Transverse colon (tissue), 4 donors: ENCODE measurements at regions not wholly inside any gene's neighbourhood (a gene's known extent, or its start where the extent isn't known, plus 50 kb on each side); places are given as distances from the start of the nearest gene placed in this dataset.

Experiments
- DNase-seq: peaks from one replicate; pipeline ENCODE4 v3.0.0-alpha.2; 2019
- H3K27ac ChIP-seq, 4 donors: fragments of 200-600 bp; sonication (generic); 2 replicates each; pipeline ENCODE4 v1.5.1; 2016 to 2018; ENCODE audit warnings: inconsistent platforms in 4 of 4
- H3K27me3 ChIP-seq: fragments of 200-600 bp; sonication (generic); 2 replicates; pipeline ENCODE4 v1.5.1; 2017; ENCODE audit warnings: inconsistent platforms
- H3K36me3 ChIP-seq, 4 donors: fragments of 200-600 bp; sonication (generic); 2 replicates each; pipeline ENCODE4 v1.5.1; 2017 to 2019; ENCODE audit warnings: inconsistent platforms in 4 of 4
- H3K4me1 ChIP-seq, 4 donors: fragments of 200-600 bp; sonication (generic); 2 replicates each; pipeline ENCODE4 v1.5.1; 2017 to 2020; ENCODE audit warnings: inconsistent platforms in 4 of 4
- H3K4me3 ChIP-seq, 4 donors: fragments of 200-600 bp; sonication (generic); 1 replicate in 1 of 4; 2 replicates in 3 of 4; pipeline versions ENCODE4 v1.5.1 to v1.6.1; 2017 to 2019; ENCODE audit warnings: inconsistent platforms in 4 of 4
- H3K9me3 ChIP-seq, 2 donors: fragments of 200-600 bp; sonication (generic); 2 replicates each; pipeline ENCODE4 v1.5.1; 2017 to 2019; ENCODE audit warnings: inconsistent platforms in 2 of 2
- CTCF ChIP-seq, 5 experiments: fragments of 200-600 bp in 3 of 5; fragments of 450-650 bp in 2 of 5; sonication (generic) in 3 of 5; IDR thresholded peaks; 1 replicate in 2 of 5; 2 replicates in 3 of 5; pipeline ENCODE4 v1.5.1; 2016 to 2017; ENCODE audit warnings: antibody characterized with exemption in 5 of 5, inconsistent platforms in 3 of 5, mild to moderate bottlenecking in 2 of 5, moderate library complexity in 1 of 5
- EP300 ChIP-seq: sonication (generic); formaldehyde crosslinking; IDR thresholded peaks from one replicate; pipeline ENCODE4 v1.6.1; 2017; ENCODE audit warnings: antibody characterized with exemption, low read depth
- POLR2A ChIP-seq: fragments of 450-650 bp; IDR thresholded peaks from one replicate; pipeline ENCODE4 v1.6.1; 2016; ENCODE audit warnings: antibody characterized with exemption, mild to moderate bottlenecking, moderate library complexity
- POLR2AphosphoS5 ChIP-seq, 3 donors: sonication (generic); formaldehyde crosslinking; IDR thresholded peaks; one replicate each; pipeline ENCODE4 v1.6.1; 2016; ENCODE audit warnings: antibody characterized with exemption in 3 of 3
- WGBS, 2 donors: methylation state at CpG; one replicate each; pipeline ENCODE4 v1.1.5; 2018; ENCODE audit warnings: low coverage in 1 of 2; 5-methylcytosine and 5-hydroxymethylcytosine counted together
- in situ Hi-C, 4 donors: fragments of 200-750 bp; cut with MboI; loops; one replicate each; pipeline versions ENCODE4 v1.15.0 to v1.15.1; 2017; ENCODE audit warnings: low sequenced_read_pairs in 3 of 4, low pct_ligation_motif_present in 1 of 4, low pct_unique_long_range_greater_than_20kb in 1 of 4
- intact Hi-C: fragments of 100-400 bp; cut with DNase I; formaldehyde crosslinking; loops from one replicate; pipeline ENCODE4 v1.15.1; 2023; ENCODE audit warnings: low total_unique reads

- TF ChIP-seq POLR2AphosphoS5 (IDR thresholded peaks at IDR 0.05) = no peak
- TF ChIP-seq EP300 = no peak
- no peak for TF ChIP-seq POLR2A
- TF ChIP-seq CTCF (IDR thresholded peaks at IDR 0.05) = no peak
- Histone ChIP-seq H3K9me3 (no peaks in the 10 kb centered on the region), H3K36me3 (no peaks in the 10 kb centered on the region), H3K4me3 (no peak overlapping the region), H3K4me1 (no peaks in the 10 kb centered on the region), H3K27ac (no peak overlapping the region), H3K27me3 (no peaks in the 10 kb centered on the region)
- in situ Hi-C loops (no loop called here), intact Hi-C loops (no loop called here)
- WGBS, 2 donors = 52 to 53% methylated on average over 5 to 7 of the region's 7 CpGs
- DNase-seq = no peak
These were observed 151.7 kb upstream of the ASB18 start for GRCh38 chr2:236415684-236416444.

DNA sequence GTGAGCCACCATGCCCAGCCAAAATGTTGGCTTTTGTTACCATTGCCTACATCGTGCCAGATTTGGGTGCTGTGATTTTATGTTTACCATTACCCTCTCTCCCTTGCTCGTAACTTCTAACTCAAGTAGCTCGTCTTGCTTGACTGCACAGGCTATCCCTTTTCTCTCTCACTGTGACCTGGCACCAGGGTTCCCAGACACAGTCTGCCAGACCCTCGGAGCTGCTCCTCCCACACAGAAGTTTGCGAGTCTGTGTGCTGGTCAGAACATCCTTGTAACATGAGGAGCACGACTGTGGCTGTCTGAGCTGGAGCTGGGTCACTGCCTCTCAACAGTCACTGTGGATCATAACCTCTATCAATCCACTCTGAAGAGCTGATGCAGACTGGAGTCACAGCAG, 152.5 kb upstream of the ACKR3 start:
- intact Hi-C loops = no loop called here
- TF ChIP-seq POLR2A (no peak), EP300 (no peak), CTCF (IDR thresholded peaks at IDR 0.05) (no peak), POLR2AphosphoS5 (IDR thresholded peaks at IDR 0.05) (no peak)
- Histone ChIP-seq H3K4me3 (no peak overlapping the region), H3K9me3 (no peaks in the 10 kb centered on the region), H3K4me1 (no peaks in the 10 kb centered on the region), H3K27ac (no peak overlapping the region), H3K27me3 (no peaks in the 10 kb centered on the region), H3K36me3 (no peaks in the 10 kb centered on the region)
- DNase-seq = no peak
- in situ Hi-C loops = no loop called here
- WGBS, 2 donors = 71% methylated on average over 6 of the region's 6 CpGs; no CpG with 5 or more reads in 1 of the 2 donors

DNA sequence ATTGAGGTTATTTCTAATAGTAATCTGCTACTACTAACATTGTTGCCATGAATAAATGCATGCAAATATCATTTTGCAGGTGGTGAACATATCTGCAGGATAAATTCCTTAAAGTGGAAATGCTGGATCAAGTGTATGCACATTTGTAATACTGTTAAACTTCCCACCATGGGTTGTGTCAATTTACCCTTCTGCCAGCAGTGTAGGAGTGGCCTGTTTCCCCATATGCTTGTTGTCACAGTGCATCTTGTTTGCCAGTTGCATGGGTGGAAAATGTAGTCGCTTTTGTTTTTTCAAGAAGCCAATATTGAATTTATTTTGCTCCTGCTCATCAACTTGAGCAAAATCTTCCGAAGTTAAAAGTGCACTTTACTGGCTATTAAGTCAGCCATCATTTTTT, 139.0 kb upstream of the ACKR3 start:
- no peak overlapping the region for H3K4me3 ChIP-seq
- H3K9me3 ChIP-seq = no peaks in the 10 kb centered on the region
- intact Hi-C loops (no loop called here), in situ Hi-C loops (no loop called here)
- no peaks in the 10 kb centered on the region for H3K4me1 ChIP-seq
- H3K27ac ChIP-seq = no peak overlapping the region
- 63 to 69% methylated on average over 2 of the region's 2 CpGs for WGBS, 2 donors
- no peak for DNase-seq
- H3K27me3 ChIP-seq = no peaks in the 10 kb centered on the region
- TF ChIP-seq EP300 (no peak), CTCF (IDR thresholded peaks at IDR 0.05) (no peak), POLR2AphosphoS5 (IDR thresholded peaks at IDR 0.05) (no peak), POLR2A (no peak)
- no peaks in the 10 kb centered on the region for H3K36me3 ChIP-seq

DNA sequence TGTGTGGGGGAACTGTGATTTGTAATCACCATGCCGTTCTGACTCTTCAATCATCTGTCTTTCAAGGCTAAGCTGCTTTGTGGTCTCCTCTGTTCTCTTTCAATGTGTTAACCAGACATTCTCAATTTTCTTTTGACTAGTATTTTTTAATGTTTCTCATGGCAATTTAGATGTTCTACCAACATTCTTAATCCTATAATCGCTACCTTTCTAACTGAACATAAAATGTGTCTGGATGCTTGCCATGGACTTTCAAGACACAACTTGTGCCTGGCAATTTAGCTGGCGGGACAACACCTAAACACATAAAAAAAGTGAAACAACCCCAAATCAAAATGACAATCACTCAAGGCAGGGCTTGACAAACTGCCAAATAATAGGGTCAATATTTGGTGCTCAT, 135.0 kb upstream of the ACKR3 start:
- H3K36me3 ChIP-seq = no peaks in the 10 kb centered on the region
- no peak overlapping the region for H3K4me3 ChIP-seq
- DNase-seq = no peak
- intact Hi-C loops (no loop called here), in situ Hi-C loops (no loop called here)
- WGBS, 2 donors = 57 to 73% methylated on average over 3 of the region's 3 CpGs
- no peaks in the 10 kb centered on the region for H3K4me1 ChIP-seq
- no peaks in the 10 kb centered on the region for H3K27me3 ChIP-seq
- no peaks in the 10 kb centered on the region for H3K9me3 ChIP-seq
- no peak for TF ChIP-seq CTCF (IDR thresholded peaks at IDR 0.05)
- TF ChIP-seq POLR2AphosphoS5 (IDR thresholded peaks at IDR 0.05) = no peak
- TF ChIP-seq POLR2A = no peak
- TF ChIP-seq EP300 = no peak
- H3K27ac ChIP-seq = no peak overlapping the region
